HEK293 (cell line): ENCODE measurements at regions not wholly inside any gene's neighbourhood (a gene's known extent, or its start where the extent isn't known, plus 50 kb on each side); places are given as distances from the start of the nearest gene placed in this dataset.

Source experiments
- CTCF ChIA-PET: fragments of 350-600 bp; formaldehyde crosslinking; extraction: SDS; loops from one replicate; lab custom pipeline; 2021; ENCODE audit warnings: antibody characterized with exemption; lab: Yijun Ruan, JAX
- POLR2A ChIA-PET: fragments of 300-600 bp; formaldehyde crosslinking; extraction: SDS; loops from one replicate; lab custom pipeline; 2020; ENCODE audit warnings: antibody characterized with exemption, inconsistent platforms; lab: Yijun Ruan, JAX
- H3K27ac ChIP-seq: fragments of 200-500 bp; sonication (Bioruptor generic); 2 replicates; pipeline ENCODE4 v1.5.1; 2014; ENCODE audit warnings: low read depth, low read length, control low read depth, inconsistent platforms; ENCODE audit errors: extremely low read depth
- H3K36me3 ChIP-seq, 2 experiments: fragments of 200-500 bp in 1 of 2; sonication (Bioruptor generic) in 1 of 2; 1 replicate in 1 of 2; 2 replicates in 1 of 2; pipeline ENCODE4 v1.5.1; 2014 to 2017; ENCODE audit warnings: inconsistent platforms in 2 of 2, low read length in 2 of 2; ENCODE audit not compliant: control insufficient read depth in 2 of 2, insufficient read depth in 1 of 2
- H3K4me1 ChIP-seq: fragments of 200-500 bp; sonication (Bioruptor generic); 2 replicates; pipeline ENCODE4 v1.5.1; 2014; ENCODE audit warnings: mild to moderate bottlenecking, low read length, inconsistent platforms; ENCODE audit not compliant: control insufficient read depth, insufficient read depth
- H3K4me3 ChIP-seq: 2 replicates; pipeline ENCODE4 v1.5.1; 2011; ENCODE audit warnings: low read depth, mild to moderate bottlenecking, control low read depth, low read length, moderate library complexity
- H3K9me3 ChIP-seq: fragments of 200-500 bp; sonication (Bioruptor generic); 2 replicates; pipeline ENCODE4 v1.5.1; 2014; ENCODE audit warnings: low read depth, low read length, inconsistent platforms; ENCODE audit not compliant: control insufficient read depth, insufficient read depth
- IKZF3 ChIP-seq: fragments of 450-650 bp; IDR thresholded peaks from 2 replicates; pipeline ENCODE4 v1.5.0; 2018; ENCODE audit warnings: missing biosample characterization, mild to moderate bottlenecking, missing genetic modification characterization, moderate library complexity
- KLF10 ChIP-seq: fragments of 450-650 bp; IDR thresholded peaks from 2 replicates; pipeline ENCODE4 v1.5.1; 2018; ENCODE audit warnings: missing biosample characterization, mild to moderate bottlenecking, missing genetic modification characterization
- KLF17 ChIP-seq: fragments of 450-650 bp; formaldehyde crosslinking; IDR thresholded peaks from 2 replicates; pipeline ENCODE4 v1.5.1; 2016; ENCODE audit warnings: missing biosample characterization, missing genetic modification characterization
- KLF8 ChIP-seq: fragments of 450-650 bp; formaldehyde crosslinking; IDR thresholded peaks from 2 replicates; pipeline ENCODE4 v1.5.1; 2016; ENCODE audit warnings: missing biosample characterization, missing genetic modification characterization
- SP3 ChIP-seq: fragments of 450-650 bp; formaldehyde crosslinking; IDR thresholded peaks from 2 replicates; pipeline ENCODE4 v1.5.1; 2016; ENCODE audit warnings: missing biosample characterization, missing genetic modification characterization
- ZFP3 ChIP-seq: fragments of 450-650 bp; formaldehyde crosslinking; IDR thresholded peaks from 2 replicates; pipeline ENCODE4 v1.5.1; 2016; ENCODE audit warnings: low read depth, missing biosample characterization, missing genetic modification characterization
- ZFP69B ChIP-seq: fragments of 450-650 bp; formaldehyde crosslinking; IDR thresholded peaks from 2 replicates; pipeline ENCODE4 v1.5.1; 2016; ENCODE audit warnings: missing biosample characterization, missing genetic modification characterization
- ZNF140 ChIP-seq: fragments of 450-650 bp; formaldehyde crosslinking; IDR thresholded peaks from 2 replicates; pipeline ENCODE4 v1.5.1; 2016; ENCODE audit warnings: missing biosample characterization, missing genetic modification characterization
- ZNF239 ChIP-seq: fragments of 450-650 bp; formaldehyde crosslinking; IDR thresholded peaks from 2 replicates; pipeline ENCODE4 v1.5.1; 2016; ENCODE audit warnings: missing biosample characterization, missing genetic modification characterization
- ZNF362 ChIP-seq: fragments of 450-650 bp; formaldehyde crosslinking; IDR thresholded peaks from 2 replicates; pipeline ENCODE4 v1.5.1; 2016; ENCODE audit warnings: missing biosample characterization, missing genetic modification characterization
- ZNF433 ChIP-seq: fragments of 450-650 bp; formaldehyde crosslinking; IDR thresholded peaks from 2 replicates; pipeline ENCODE4 v1.5.1; 2016; ENCODE audit warnings: missing biosample characterization, missing genetic modification characterization, low read depth
- ZNF518A ChIP-seq: fragments of 450-650 bp; formaldehyde crosslinking; conservative IDR thresholded peaks from 2 replicates; pipeline ENCODE4 v1.5.1; 2016; ENCODE audit warnings: low read depth, missing biosample characterization, missing genetic modification characterization
- ZNF521 ChIP-seq: fragments of 450-650 bp; formaldehyde crosslinking; IDR thresholded peaks from 2 replicates; pipeline ENCODE4 v1.5.1; 2017; ENCODE audit warnings: missing biosample characterization, mild to moderate bottlenecking, missing genetic modification characterization
- ZNF530 ChIP-seq: fragments of 450-650 bp; formaldehyde crosslinking; IDR thresholded peaks from 2 replicates; pipeline ENCODE4 v1.5.1; 2016; ENCODE audit warnings: low read depth, missing biosample characterization, missing genetic modification characterization
- ZNF548 ChIP-seq: fragments of 450-650 bp; formaldehyde crosslinking; IDR thresholded peaks from 2 replicates; pipeline ENCODE4 v1.5.1; 2016; ENCODE audit warnings: missing biosample characterization, missing genetic modification characterization
- ZNF704 ChIP-seq: fragments of 450-650 bp; formaldehyde crosslinking; IDR thresholded peaks from 2 replicates; pipeline ENCODE4 v1.5.1; 2016; ENCODE audit warnings: missing biosample characterization, missing genetic modification characterization
- ZNF777 ChIP-seq: fragments of 450-650 bp; formaldehyde crosslinking; IDR thresholded peaks from 2 replicates; pipeline ENCODE4 v1.5.1; 2017; ENCODE audit warnings: missing biosample characterization, missing genetic modification characterization, borderline replicate concordance
- TF ChIP-seq, protein P1 (sequence below): fragments of 450-650 bp; formaldehyde crosslinking; IDR thresholded peaks from 2 replicates; pipeline ENCODE4 v1.5.1; 2016; ENCODE audit warnings: missing biosample characterization, missing genetic modification characterization
- TF ChIP-seq, protein P2 (sequence below): fragments of 450-650 bp; formaldehyde crosslinking; IDR thresholded peaks from 2 replicates; pipeline ENCODE4 v1.5.1; 2016; ENCODE audit warnings: missing biosample characterization, missing genetic modification characterization

GRCh38 chr2:101546376-101547058 is 71.6 kb upstream of the RFX8 start (continued):
- TF ChIP-seq ZNF362 (tag by site-specific recombination) = no peak
- no peak for TF ChIP-seq ZNF433
- TF ChIP-seq ZNF140 (tag by site-specific recombination) = no peak
- no peak for TF ChIP-seq IKZF3 (tag by site-specific recombination)
- TF ChIP-seq ZFP69B (tag by site-specific recombination) = no peak
- no peak for TF ChIP-seq SP3
- TF ChIP-seq ZNF239 (tag by site-specific recombination) = no peak
- TF ChIP-seq KLF17 (tag by site-specific recombination) = no peak
- TF ChIP-seq KLF10 (tag by site-specific recombination) = no peak
- TF ChIP-seq ZNF530 (tag by site-specific recombination) = no peak

- Histone ChIP-seq H3K4me1 (no peaks in the 10 kb centered on the region), H3K4me3 (no peak overlapping the region), H3K36me3 (no peaks in the 10 kb centered on the region), H3K9me3 (no peaks in the 10 kb centered on the region), H3K27ac (no peak overlapping the region)
- TF ChIP-seq KLF8 (no peak), ZFP3 (no peak), ZNF521 (no peak), ZNF548 (tag by site-specific recombination) (no peak), ZNF518A (no peak), ZNF704 (tag by site-specific recombination) (no peak), ZNF777 (tag by site-specific recombination) (no peak)
- TF ChIP-seq, protein P1, sequence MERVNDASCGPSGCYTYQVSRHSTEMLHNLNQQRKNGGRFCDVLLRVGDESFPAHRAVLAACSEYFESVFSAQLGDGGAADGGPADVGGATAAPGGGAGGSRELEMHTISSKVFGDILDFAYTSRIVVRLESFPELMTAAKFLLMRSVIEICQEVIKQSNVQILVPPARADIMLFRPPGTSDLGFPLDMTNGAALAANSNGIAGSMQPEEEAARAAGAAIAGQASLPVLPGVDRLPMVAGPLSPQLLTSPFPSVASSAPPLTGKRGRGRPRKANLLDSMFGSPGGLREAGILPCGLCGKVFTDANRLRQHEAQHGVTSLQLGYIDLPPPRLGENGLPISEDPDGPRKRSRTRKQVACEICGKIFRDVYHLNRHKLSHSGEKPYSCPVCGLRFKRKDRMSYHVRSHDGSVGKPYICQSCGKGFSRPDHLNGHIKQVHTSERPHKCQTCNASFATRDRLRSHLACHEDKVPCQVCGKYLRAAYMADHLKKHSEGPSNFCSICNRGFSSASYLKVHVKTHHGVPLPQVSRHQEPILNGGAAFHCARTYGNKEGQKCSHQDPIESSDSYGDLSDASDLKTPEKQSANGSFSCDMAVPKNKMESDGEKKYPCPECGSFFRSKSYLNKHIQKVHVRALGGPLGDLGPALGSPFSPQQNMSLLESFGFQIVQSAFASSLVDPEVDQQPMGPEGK = no peak
- TF ChIP-seq, protein P2, sequence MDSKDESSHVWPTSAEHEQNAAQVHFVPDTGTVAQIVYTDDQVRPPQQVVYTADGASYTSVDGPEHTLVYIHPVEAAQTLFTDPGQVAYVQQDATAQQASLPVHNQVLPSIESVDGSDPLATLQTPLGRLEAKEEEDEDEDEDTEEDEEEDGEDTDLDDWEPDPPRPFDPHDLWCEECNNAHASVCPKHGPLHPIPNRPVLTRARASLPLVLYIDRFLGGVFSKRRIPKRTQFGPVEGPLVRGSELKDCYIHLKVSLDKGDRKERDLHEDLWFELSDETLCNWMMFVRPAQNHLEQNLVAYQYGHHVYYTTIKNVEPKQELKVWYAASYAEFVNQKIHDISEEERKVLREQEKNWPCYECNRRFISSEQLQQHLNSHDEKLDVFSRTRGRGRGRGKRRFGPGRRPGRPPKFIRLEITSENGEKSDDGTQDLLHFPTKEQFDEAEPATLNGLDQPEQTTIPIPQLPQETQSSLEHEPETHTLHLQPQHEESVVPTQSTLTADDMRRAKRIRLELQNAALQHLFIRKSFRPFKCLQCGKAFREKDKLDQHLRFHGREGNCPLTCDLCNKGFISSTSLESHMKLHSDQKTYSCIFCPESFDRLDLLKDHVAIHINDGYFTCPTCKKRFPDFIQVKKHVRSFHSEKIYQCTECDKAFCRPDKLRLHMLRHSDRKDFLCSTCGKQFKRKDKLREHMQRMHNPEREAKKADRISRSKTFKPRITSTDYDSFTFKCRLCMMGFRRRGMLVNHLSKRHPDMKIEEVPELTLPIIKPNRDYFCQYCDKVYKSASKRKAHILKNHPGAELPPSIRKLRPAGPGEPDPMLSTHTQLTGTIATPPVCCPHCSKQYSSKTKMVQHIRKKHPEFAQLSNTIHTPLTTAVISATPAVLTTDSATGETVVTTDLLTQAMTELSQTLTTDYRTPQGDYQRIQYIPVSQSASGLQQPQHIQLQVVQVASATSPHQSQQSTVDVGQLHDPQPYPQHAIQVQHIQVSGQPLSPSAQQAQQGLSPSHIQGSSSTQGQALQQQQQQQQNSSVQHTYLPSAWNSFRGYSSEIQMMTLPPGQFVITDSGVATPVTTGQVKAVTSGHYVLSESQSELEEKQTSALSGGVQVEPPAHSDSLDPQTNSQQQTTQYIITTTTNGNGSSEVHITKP (tag by site-specific recombination) = no peak
- ChIA-PET CTCF (no interaction called here), POLR2A (no interaction called here)
These were observed 71.0 kb upstream of the RFX8 start for GRCh38 chr2:101545950-101546349.
